ENCODE measurements at regions not wholly inside any gene's neighbourhood (a gene's known extent, or its start where the extent isn't known, plus 50 kb on each side); places are given as distances from the start of the nearest gene placed in this dataset.

DNA sequence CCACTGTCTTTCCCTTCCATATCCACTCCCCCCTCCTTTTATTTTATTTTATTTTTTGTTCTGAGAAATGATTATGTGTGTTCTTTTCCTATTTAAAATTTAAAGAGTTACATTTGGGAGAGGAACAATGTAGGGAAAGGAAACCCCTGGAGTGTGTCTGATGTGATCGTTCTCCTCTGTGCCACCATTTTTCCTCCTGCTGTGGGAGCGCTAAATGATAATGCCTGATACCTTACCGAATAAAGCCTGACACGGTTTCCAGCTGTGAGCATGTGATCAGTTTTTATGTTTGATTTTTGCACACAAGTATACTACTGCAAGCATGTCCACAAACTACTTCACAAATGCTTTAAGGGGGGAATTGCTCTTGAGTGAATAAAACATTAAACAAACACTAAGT, 317.8 kb upstream of the FANCL start:
- DNase-seq, result no peak

DNA sequence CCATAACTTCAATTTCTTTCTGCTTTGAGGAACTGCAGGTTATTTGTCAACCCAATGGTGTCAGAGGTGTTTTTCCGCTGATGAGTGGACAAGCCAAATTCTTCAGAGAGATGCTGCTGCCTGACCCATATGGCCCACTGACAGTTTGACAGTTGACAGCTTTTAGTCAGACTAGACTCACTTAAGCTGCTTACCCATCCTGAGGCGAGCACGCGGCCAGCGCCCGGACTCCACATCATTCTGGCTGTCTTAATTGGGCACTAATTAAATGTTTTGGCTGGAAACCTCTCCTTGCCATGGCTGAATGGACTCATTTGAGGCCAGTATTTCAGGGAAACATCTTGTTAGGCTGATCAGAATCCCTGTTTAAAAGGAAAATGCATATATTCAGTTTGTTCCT, 316.1 kb upstream of the FANCL start:
- DNase-seq, result no peak

DNA sequence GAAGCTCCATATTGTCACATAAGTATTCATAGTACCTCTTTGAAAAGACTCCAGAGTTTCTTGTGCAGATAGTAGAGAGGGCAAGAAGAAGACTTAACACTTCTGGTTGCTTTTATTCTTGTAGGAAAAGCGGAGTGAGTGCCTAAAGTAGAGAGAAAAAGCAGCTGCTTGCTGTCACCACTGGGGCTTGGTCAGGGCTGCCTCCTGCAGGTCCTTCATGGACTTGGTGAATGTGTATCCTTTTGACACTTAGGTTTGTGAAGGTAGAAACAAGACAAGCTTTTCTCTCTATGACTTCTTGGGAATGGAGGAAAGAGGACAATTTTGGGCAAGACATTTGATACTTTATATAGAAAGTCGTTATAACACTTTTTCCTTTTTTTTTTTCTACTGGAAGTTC, 312.8 kb upstream of the FANCL start:
- no peak for DNase-seq

DNA sequence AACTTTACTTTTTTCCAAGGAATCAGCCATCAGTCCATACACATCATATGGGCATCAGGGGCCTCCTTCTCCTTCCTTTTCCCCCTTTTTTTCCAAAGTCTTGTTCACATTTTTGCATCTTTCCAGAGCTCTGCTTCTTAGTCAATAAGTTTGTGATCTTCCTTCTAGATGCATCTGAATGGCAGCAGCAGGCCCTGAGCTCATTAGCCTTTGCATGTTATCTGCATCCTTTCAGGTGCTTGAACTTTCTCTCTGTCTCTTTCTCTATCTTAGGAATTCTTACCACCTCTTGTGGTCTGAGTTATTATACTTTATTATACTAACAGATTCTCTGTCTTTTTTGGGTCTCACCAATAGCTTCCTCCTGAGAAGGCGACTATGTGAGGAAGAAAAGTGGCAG, 312.4 kb upstream of the FANCL start:
- DNase-seq, result no peak

DNA sequence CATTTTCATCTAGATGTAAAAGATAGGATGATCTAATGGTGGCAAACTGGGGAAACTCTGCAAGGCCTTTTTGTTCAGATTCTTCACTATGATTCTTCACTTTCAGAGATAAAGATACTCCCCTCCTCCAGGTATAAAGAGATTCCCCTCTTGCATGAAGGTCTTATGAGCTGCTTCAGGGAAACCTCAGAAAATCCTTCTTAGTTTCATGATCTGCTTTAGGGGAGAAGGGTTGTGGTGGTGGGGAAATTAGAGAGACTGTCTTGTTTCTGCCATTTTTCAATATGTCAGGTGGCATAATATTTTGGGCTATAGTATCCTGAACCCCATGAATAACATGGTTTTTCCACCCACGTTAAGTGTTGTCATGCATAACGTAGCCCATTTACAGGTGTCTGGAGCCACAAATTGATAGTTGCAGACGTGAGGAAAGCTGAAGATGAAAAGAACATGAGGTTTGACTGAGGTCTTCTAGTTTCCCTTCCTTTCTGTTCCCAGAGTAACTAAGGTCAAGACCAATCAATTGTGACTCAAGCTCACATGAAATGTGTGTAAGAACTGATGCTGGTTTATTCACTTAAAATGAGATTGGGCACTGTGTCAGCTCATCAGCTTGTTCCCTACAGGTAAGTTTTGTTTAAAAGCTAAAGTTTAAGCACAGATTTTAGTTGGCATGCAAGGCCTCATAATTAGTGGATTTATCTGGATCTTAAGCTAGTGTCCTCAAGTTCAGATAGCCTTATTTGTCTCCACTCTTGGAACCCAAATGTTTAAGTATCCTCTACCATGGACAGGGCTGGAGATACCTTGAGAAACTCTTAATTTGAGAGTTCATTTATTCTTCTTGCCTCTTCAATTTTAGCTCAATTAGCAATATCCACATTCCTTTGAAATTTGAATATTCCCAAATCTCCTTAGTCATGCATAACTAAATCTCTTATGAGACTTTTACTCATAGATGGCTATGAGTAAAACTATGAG, 304.5 kb upstream of the FANCL start:
- DNase-seq, result no peak

DNA sequence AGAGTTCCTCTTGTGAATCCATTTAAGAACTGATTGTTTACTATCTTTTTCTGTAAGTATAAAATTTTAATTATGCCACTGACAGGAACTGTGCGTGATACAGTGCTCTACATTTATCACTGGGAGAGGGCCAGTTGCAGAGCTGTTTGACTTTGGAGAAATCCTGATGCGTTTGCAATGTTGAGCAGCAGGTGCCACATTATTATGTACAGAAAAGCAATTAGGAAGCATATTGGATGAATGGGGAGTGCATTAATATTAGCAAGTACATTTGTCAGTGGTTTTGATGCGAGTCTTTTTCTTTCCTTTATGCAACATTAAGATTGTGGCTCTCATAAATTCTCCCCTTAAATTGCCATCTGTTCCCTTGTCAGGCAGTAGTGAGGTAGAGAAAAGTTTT, 302.3 kb upstream of the FANCL start:
- no peak for DNase-seq

DNA sequence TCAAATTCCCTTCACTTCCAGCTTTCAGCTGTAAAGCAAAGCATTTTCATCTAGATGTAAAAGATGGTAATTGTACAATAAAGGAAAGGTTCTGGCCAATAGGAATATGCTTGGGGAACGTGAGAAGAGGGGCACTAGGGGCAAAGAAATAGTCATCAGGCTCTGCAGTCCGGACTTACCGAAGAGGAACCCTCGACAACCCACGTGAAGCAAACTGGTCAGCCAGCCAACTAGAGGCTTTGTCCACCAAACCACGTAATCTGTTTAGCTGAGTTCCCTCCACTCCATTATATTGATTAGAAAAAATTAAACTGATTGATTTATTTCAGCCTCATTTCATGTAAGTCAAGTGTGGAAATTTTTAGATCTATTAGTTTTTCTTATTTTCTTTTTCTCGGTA, 300.4 kb upstream of the FANCL start:
- DNase-seq, result no peak

DNA sequence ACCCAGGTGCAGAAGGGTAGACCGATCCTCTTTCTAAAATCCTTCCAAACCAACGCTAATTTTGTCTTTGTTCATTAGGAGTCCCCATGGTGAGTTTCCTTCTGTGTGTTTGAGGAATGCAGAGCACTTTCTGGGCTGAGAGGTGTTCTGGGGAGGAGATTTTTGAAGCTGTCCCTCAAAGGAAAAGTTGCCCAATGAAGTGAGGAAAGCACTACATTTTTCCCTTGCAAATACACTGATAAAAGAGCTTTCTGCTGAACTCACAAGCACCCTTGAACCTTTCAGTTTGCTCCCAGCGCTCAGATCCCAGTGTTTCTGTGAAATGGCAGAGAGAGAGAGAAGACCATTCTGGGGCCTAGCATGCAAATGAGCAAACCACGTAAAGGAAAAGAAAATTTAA, 299.6 kb upstream of the FANCL start:
- DNase-seq, result no peak

DNA sequence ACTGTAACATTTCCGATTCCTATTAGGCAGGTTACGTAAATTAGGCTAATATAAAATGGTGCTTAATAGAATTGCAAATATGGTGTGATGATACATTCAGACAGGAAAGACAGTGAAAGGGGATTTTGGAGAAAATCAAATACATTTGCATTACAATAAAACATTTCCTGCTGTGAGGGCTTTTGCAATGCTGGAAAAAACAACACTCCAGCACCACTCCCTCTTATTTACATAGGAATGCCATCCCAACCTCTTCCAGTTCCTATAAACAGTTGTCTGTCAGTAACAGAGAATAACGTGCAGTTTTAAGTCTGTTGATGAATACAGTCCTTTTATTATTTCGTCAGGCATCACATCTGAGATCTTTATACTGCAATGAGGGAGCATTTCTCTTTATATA, 298.8 kb upstream of the FANCL start:
- no peak for DNase-seq

DNA sequence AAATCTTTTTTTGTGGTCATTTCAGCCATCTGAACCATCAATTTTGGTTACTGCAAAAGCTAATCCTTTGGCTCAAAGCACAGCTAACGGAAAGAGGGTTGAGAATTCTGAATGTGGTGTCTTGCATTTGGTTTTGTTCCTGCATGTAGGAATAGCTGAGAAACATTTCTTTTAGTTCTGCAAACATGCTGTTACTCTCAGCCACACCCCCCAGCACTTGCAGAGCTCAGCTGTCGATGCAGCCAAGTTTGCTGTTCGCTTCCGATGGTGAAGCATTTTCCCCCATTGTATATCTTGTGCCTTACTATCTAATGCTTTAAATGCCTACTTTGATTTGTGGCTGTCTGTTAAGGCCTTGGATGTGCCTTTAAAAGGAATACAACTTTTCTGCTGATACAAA, 294.9 kb upstream of the FANCL start:
- no peak for DNase-seq

DNA sequence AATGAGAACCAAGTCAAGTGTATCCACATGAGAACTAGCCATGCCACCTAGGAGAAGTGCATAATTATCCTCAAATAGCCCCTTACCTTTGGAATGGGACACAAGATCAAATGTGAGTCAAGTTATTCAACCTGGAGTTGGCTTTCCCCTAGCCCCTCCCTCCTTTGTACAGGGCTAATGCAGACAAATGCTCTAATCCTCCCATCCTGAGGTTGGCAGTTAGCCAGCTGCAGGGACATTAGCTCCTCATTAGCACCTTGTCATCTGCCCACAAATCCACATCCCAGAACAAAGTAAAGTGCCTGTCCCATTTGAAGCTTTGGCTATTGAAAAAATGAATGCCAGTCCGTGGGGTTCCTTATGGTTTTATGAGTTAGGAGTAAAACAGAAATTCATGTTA, 294.1 kb upstream of the FANCL start:
- DNase-seq, result no peak

DNA sequence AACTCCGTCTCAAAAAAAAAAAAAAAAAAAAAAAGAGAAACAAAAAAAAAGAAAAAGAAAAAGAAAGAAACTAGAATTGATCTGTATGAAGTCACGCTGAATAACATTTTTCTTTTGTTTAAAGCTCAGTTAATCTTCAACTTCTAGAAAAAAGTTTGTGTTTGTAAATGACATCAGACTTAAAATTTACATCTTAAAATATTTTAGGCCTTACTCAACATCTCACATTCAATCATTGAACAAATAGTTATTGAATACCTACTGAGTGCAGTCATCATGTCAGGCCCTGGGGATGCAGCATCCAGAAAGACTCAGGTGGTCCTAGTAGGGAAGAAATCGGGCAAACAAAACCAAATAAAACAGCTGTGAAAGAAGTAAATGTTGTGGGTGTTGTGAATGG, 292.3 kb upstream of the FANCL start:
- no peak for DNase-seq

DNA sequence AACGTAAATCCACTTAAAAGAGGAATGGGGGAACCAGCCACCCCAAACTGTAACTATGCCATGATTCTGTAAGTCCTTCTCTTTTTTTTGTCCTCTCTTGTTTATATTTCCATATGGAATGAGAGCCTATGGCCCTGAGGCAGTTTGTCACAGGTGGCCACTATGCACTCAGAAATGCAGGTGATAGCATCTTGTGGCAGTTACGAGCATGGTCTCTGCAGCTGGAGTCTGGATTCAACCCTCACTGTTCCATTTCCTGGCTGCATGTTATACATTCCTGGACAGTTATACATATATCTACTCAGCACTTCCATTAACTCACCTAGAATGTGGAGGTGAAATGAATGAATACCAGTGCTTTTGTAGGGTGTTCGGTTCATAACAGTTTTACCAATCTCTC, 291.5 kb upstream of the FANCL start:
- no peak for DNase-seq

DNA sequence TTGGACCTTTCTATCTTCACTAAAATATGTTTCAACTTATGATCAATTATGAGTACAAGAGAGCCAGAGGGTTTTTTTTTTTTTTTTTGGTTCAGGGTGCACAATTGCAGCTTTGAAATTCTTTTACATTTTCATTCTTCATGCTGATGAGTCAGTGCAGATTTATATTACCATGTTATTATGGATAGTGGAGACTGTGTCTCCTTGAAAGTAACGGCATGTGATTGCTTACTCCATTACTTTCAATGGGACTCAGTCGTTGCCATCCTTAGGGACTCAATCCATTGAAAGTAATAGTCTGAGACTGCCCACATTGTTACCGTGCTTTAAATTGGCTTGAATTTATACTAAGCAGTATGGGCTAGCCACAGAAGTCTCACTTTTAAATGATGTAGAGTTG, 286.5 kb upstream of the FANCL start:
- DNase-seq, result no peak

DNA sequence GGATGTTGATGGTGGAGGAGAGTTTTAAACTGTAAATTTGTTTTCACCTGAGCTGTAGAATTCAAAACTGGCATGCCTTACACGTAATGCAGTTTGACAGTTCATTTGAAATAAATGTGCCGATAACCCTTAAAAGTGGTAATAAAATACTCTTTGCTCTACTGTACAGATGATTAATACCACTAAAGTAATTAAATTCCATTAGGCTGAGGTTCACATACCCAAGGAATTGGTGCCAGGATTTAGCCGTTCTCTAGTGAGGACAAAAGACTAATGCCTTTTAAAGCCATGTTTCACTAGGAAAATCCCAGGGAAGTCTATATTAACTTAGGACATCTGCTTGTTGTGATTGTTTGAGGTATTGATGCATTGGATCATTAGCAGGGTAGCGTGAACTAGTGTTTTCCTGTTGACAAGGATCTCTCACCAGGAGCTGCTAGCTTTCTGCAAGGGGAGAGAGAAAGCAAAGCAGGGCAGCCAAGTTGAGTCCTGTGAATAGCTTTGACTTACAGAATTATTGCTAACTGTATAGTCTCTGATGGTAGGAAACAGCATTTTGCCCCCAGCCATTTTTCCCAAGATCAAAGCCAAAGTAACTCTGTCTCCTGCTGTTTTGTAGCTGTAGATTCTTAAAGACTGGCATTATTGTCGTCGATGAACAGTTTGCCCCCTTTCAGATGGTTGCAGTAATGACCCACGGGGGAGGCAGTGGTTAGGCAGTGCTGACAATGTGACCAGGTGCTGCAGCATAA, 280.9 kb upstream of the FANCL start:
- DNase-seq, result no peak

DNA sequence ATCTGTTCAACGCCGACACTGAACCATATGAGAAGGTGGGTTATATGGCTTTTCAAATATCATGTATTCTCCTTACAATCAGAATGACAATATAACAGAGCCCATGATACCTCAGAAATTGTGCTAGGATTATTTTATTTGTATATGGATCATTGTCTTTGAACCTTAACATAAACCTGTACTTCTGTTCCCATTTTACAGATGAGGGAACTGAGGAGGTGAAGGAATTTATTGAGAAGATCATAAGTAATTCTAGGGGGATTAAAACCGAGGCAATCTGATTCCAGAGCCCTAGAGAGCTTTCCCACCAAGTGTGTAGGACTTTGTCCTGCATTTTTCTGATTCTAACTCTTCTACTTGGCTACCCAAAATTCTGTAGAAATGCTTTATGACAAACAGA, 279.8 kb upstream of the FANCL start:
- DNase-seq, result no peak

DNA sequence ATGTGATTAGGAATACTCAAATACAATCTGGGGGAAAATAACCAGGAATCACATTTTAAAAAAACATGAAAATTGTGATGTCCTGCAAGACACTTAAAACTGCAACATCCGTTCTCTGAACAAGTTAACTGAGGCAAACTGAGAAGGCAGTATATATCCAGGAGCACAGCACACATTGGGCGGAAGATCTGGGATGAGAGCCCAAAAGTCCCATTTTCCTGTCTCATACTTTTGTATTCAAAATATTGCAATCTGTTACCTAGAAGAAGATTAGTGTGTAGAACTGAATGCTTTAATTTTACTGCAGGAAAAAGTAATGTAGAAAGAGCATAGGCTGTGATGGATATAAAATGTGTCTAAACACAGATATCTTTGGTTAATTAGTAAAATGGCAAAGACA, 276.8 kb upstream of the FANCL start:
- DNase-seq, result no peak

DNA sequence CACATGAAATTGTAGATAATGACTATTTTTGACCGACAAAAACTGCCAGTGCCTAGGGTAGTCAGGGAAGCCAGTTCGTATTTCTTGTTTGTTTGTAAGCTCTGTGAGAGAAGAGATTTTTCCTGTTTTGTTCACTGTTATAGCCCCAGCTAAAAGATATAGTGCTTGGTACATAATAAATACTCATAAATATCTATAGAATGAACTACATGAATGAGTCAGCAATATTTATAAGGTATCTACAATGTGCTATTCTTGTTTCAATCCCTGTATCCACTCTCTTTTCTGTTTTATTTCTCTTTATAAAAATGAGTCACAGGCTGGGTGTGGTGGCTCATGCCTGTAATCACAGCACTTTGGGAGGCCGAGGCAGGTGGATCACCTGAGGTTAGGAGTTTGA, 275.6 kb upstream of the FANCL start:
- no peak for DNase-seq

DNA sequence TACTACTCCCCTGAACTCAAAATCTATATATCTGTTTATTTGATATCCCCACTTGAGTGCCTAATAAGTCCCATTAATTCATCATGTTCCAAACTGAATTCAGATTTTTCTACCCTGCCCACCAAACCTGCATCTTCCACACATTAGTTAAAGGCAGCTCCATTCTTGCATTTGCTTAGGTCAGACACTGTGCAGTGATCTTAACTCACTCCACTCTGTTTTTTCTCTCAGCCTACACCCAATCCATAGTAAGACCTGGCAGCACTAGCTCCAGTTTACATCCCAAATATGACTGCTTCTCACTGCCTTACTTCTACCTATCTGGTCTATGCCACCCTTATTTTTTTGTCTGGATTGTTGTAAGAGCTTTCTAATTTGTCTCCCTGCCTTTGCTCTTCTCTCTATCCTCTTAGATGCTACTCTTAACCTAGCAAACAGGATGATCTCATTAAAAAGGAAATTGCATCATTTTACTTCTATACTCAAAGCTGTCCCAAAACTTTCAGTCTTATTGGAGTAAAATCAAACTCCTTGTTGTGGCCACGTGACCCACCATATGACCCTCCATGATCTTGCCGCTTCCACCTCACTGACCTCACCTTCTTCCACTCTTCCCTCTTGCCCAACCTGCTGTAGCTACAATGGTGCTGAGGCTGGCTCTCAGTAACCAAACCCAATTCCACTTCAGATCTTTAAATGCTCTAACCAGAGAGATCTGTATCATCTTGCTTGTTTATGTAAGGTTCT, 274.9 kb upstream of the FANCL start:
- no peak for DNase-seq

DNA sequence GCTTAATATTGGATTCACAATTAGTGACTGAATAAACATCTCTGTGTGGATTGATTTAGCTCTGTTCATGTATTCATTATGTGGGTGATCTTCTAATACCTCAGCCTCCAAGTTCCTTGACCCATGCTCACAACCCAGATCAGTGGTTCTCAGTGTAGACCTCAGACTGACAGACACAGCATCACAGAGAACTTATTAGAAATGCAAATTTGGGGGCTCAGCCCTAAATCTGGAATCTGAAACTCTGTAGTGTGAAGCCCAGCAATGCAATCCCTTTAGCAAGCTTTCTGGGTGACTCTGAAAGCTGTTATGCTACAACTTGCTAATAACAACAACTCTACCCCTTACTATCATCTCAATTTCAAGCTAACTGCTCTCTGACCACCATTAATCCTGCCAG, 273.1 kb upstream of the FANCL start:
- DNase-seq, result no peak

DNA sequence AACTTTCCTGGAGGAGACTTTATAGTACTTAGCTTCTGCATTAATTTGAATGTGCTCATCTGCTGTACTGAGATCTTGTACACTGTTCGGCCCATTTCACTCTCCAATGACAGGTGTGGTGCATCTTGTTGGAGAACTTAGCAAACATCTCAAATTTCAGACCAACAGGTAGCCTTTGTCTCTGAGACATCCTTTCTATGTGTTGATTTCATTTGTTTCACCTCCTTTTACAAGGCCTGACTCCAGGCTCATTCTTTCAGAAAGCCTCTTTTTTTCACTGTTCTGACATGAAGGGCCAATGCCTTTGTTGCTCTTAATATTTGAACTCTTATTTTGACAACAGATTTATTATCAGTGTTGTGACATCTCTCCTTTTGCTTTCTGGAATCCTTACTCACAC, 271.8 kb upstream of the FANCL start:
- no peak for DNase-seq

DNA sequence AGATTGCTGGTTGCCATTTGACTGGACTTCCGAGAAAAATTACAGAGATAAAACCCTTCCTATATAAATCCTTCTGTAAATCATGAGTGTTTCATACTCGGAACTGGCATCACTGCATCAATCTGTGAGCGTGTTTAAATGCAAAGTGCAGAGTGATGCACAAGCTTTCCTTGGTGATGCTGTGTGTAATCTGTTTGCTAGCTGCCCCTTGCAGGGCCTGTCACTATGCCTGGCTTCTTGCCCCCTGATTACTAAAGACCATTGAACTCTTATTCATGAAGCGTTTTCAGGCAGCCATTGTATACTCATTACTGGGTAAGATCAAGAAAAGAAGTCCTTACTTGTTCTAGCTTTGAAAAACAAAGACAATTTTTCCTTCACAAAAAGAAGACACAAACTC, 266.9 kb upstream of the FANCL start:
- no peak for DNase-seq

DNA sequence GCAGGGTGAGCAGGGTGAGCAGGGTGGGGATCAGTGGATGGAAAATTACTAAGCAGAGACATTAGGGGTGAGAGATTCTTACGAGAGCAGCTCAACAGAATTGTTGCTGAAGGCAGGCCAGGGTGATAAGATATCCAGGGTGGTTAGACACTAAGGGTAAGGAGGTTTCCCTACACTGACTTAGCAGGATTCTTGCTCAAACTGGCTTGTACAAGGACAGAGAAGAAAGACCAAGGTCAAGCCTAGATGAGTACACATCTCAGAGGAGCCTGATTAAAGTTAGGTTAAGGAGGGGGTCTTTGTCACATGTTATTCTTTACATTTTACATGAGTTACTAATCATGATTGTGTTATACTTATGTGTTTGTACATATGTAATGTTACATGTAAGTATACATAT, 262.8 kb upstream of the FANCL start:
- no peak for DNase-seq

DNA sequence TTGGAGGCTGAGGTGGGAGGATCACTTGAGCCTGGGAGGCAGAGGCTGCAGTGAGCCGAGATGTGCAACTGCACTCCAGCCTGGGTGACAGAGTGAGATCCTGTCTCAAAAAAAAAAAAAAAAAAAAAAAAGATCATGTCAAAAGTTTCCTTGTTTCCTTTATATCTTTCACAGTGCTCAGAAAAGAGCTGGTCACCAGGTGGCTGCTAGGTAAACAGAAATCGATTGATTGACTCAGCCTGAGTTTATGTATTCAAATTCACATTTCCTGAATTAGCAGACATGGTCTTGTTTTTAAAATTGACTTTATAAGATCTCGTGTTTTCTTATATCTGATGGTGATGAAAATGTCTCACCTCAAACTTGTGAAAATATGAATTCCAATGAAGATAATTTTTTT, 261.8 kb upstream of the FANCL start:
- DNase-seq, result no peak

Data from CD4-positive, alpha-beta T cell treated with Interleukin-17A for 4 hours (primary cell).